ENCODE measurements at regions not wholly inside any gene's neighbourhood (a gene's known extent, or its start where the extent isn't known, plus 50 kb on each side); places are given as distances from the start of the nearest gene placed in this dataset.

- TF ChIP-seq CTCF (IDR thresholded peaks at IDR 0.05; ENCODE audit: insufficient read depth, low read depth, low read length) (no peak), EZH2 (IDR thresholded peaks at IDR 0.05; ENCODE audit: insufficient read depth, low read length) (no peak)
Measured at GRCh38 chr5:129359450-129359849, 100.6 kb upstream of the ADAMTS19 start.

Data from astrocyte (in vitro differentiated cells and primary cell).